Trophoblast cell (in vitro differentiated cells and primary cell): ENCODE measurements at regions not wholly inside any gene's neighbourhood (a gene's known extent, or its start where the extent isn't known, plus 50 kb on each side); places are given as distances from the start of the nearest gene placed in this dataset.

Source experiments
- DNase-seq, 2 donors: peaks; one replicate each; pipeline ENCODE4 v3.0.0-alpha.2; 2016
- H2AFZ ChIP-seq: 2 replicates; pipeline ENCODE4 v1.6.1; 2013; ENCODE audit warnings: low read length, moderate library complexity, mild to moderate bottlenecking; ENCODE audit not compliant: insufficient read depth, poor library complexity
- H2AK5ac ChIP-seq: 2 replicates; pipeline ENCODE4 v1.6.1; 2013; ENCODE audit warnings: mild to moderate bottlenecking, low read length
- H2BK120ac ChIP-seq: 2 replicates; pipeline ENCODE4 v1.6.1; 2013; ENCODE audit warnings: low read length, mild to moderate bottlenecking, moderate library complexity; ENCODE audit not compliant: insufficient read depth, poor library complexity
- H2BK12ac ChIP-seq: 2 replicates; pipeline ENCODE4 v1.6.1; 2013; ENCODE audit warnings: mild to moderate bottlenecking, low read length, moderate library complexity
- H2BK5ac ChIP-seq: 2 replicates; pipeline ENCODE4 v1.6.1; 2013; ENCODE audit warnings: low read length, low read depth, moderate library complexity, mild to moderate bottlenecking; ENCODE audit not compliant: poor library complexity
- H3K14ac ChIP-seq: 2 replicates; pipeline ENCODE4 v1.6.1; 2013; ENCODE audit warnings: mild to moderate bottlenecking, low read length
- H3K18ac ChIP-seq: 2 replicates; pipeline ENCODE4 v1.6.1; 2013; ENCODE audit warnings: mild to moderate bottlenecking, low read length
- H3K23ac ChIP-seq: 2 replicates; pipeline ENCODE4 v1.6.1; 2013; ENCODE audit warnings: low read length
- H3K27ac ChIP-seq: 2 replicates; pipeline ENCODE4 v1.5.1; 2013; ENCODE audit warnings: low read depth, mild to moderate bottlenecking, inconsistent platforms, low read length, moderate library complexity
- H3K27me3 ChIP-seq: 2 replicates; pipeline ENCODE4 v1.6.1; 2013; ENCODE audit warnings: inconsistent platforms, mild to moderate bottlenecking, low read length, moderate library complexity; ENCODE audit not compliant: insufficient read depth
- H3K36me3 ChIP-seq, 2 experiments: 1 replicate in 1 of 2; 2 replicates in 1 of 2; pipeline ENCODE4 v1.6.1; 2013; ENCODE audit warnings: low read length in 2 of 2, mild to moderate bottlenecking in 2 of 2, moderate library complexity in 1 of 2; ENCODE audit not compliant: insufficient read depth in 2 of 2, control insufficient read depth in 1 of 2
- H3K4ac ChIP-seq: 2 replicates; pipeline ENCODE4 v1.6.1; 2013; ENCODE audit warnings: low read depth, mild to moderate bottlenecking, low read length, moderate library complexity
- H3K4me1 ChIP-seq, 2 experiments: 1 replicate in 1 of 2; 2 replicates in 1 of 2; pipeline ENCODE4 v1.6.1; 2013; ENCODE audit warnings: low read length in 2 of 2, mild to moderate bottlenecking in 2 of 2, moderate library complexity in 1 of 2; ENCODE audit not compliant: insufficient read depth in 2 of 2, control insufficient read depth in 1 of 2
- H3K4me2 ChIP-seq: 2 replicates; pipeline ENCODE4 v1.6.1; 2013; ENCODE audit warnings: inconsistent platforms, mild to moderate bottlenecking, low read length, moderate library complexity
- H3K4me3 ChIP-seq: 2 replicates; pipeline ENCODE4 v1.5.1; 2013; ENCODE audit warnings: mild to moderate bottlenecking, low read depth, low read length, inconsistent platforms
- H3K79me1 ChIP-seq: one replicate; pipeline ENCODE4 v1.6.1; 2013; ENCODE audit warnings: low read length
- H3K79me2 ChIP-seq: 2 replicates; pipeline ENCODE4 v1.6.1; 2013; ENCODE audit warnings: low read length, mild to moderate bottlenecking; ENCODE audit not compliant: control insufficient read depth, insufficient read depth, poor library complexity
- H3K9ac ChIP-seq: 2 replicates; pipeline ENCODE4 v1.6.1; 2013; ENCODE audit warnings: mild to moderate bottlenecking, low read length
- H3K9me3 ChIP-seq: 2 replicates; pipeline ENCODE4 v1.6.1; 2013; ENCODE audit warnings: low read depth, mild to moderate bottlenecking, control low read depth, inconsistent platforms, low read length; ENCODE audit not compliant: insufficient read depth
- H4K12ac ChIP-seq: 2 replicates; pipeline ENCODE4 v1.6.1; 2013; ENCODE audit warnings: low read depth, mild to moderate bottlenecking, low read length, moderate library complexity
- H4K8ac ChIP-seq: 2 replicates; pipeline ENCODE4 v1.6.1; 2013; ENCODE audit warnings: low read depth, mild to moderate bottlenecking, low read length, moderate library complexity
- H4K91ac ChIP-seq: one replicate; pipeline ENCODE4 v1.6.1; 2013; ENCODE audit warnings: low read depth, mild to moderate bottlenecking, low read length, moderate library complexity
- WGBS: extraction: QIAGEN DNeasy Blood & Tissue Kit; methylation state at CpG from one replicate; pipeline ENCODE4 v1.1.7; 2013; ENCODE audit warnings: missing lambda C conversion rate; ENCODE audit not compliant: insufficient read length, insufficient coverage; ENCODE audit errors: extremely low coverage; 5-methylcytosine and 5-hydroxymethylcytosine counted together

DNA sequence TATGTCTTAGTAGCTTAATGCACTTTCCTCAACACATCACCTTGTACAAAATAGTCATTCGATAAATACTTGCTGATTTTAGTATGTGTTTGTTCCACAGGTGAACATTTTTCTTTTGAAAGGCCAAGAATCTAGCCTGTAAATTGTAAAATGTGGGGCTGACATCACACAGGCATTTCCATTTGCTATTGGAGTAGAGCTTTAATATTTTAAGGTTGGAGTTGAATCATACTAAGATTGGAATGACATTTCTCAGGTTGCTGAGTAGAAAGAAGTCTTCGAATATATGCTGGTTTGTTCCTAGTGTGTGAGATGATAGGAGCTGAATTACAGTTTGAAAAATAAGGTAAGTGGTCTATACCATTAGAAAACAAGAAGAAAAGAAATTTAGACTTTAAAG, 112.3 kb upstream of the FRY start:
- no peak overlapping the region for H3K18ac ChIP-seq
- H4K8ac ChIP-seq: no peak overlapping the region
- no peak overlapping the region for H2AFZ ChIP-seq
- no peak overlapping the region for H4K12ac ChIP-seq
- DNase-seq: peak in 1 of 2 donors; percentile 53
- H3K27ac ChIP-seq: no peak overlapping the region
- no peak overlapping the region for H3K4me3 ChIP-seq
- no peak overlapping the region for H2BK120ac ChIP-seq
- H3K36me3 ChIP-seq: no peaks in the 10 kb centered on the region
- H2AK5ac ChIP-seq: no peak overlapping the region
- no peaks in the 10 kb centered on the region for H3K27me3 ChIP-seq
- no peaks in the 10 kb centered on the region for H3K9me3 ChIP-seq
- no peak overlapping the region for H3K14ac ChIP-seq
- no peak overlapping the region for H3K4ac ChIP-seq
- H3K4me1 ChIP-seq: peaks cover 2 to 3% of the 10 kb centered on the region in 2 experiments
- H2BK12ac ChIP-seq: no peak overlapping the region
- no peak overlapping the region for H3K23ac ChIP-seq
- no peak overlapping the region for H3K4me2 ChIP-seq
- WGBS: no CpG with 5 or more reads among the region's 2 CpGs
- no peak overlapping the region for H2BK5ac ChIP-seq
- H3K79me1 ChIP-seq: no peaks in the 10 kb centered on the region
- H4K91ac ChIP-seq: no peak overlapping the region
- no peaks in the 10 kb centered on the region for H3K79me2 ChIP-seq
- H3K9ac ChIP-seq: no peak overlapping the region

DNA sequence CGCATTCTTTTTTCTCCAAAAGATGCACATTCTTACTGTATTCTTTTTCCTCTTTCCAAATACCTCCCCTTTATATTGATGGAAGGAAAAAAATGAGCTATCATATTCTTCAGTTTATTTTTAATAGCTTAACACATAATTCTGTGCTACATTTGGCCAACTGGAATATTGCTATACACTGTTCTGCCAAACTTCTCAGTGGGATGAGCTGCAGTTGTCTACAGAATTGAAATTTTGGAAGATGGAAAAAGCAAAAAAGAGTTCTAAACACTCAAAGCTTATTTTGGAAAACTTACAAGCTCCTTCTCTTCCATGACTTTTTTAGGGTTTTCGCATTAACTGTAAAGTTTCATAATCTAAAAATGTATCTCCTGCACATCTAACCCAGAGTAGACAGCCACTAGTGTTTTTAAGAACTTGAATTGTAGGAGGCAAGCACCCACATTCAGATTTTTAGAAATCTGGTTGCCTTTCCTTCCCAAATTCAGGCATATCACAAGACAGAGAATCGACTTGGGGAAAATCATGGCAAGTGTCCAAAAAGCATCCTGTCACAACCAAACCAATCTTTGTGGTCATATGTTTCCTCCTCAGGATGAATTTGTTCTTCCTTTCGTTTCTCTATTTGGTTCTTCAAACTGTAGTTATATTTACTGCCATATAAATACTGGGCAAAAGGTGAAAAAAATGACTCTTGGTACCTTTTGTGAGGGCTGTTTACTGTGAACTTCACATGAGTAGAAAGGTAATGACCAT, 111.4 kb upstream of the FRY start:
- Histone ChIP-seq H3K4ac (no peak overlapping the region), H4K8ac (no peak overlapping the region), H3K4me3 (no peak overlapping the region), H3K9me3 (no peaks in the 10 kb centered on the region), H4K91ac (no peak overlapping the region), H2BK120ac (no peak overlapping the region), H3K79me2 (no peaks in the 10 kb centered on the region), H3K4me2 (no peak overlapping the region), H3K18ac (no peak overlapping the region), H2BK12ac (no peak overlapping the region), H4K12ac (no peak overlapping the region), H3K36me3 (no peaks in the 10 kb centered on the region), H3K14ac (no peak overlapping the region), H2AK5ac (no peak overlapping the region), H3K4me1 (peaks cover 0 to 2% of the 10 kb centered on the region in 2 experiments), H3K27ac (no peak overlapping the region), H2BK5ac (no peak overlapping the region), H3K9ac (no peak overlapping the region), H3K27me3 (no peaks in the 10 kb centered on the region), H2AFZ (no peak overlapping the region), H3K23ac (no peak overlapping the region), H3K79me1 (no peaks in the 10 kb centered on the region)
- no peak for DNase-seq
- no CpG with 5 or more reads among the region's 4 CpGs for WGBS

DNA sequence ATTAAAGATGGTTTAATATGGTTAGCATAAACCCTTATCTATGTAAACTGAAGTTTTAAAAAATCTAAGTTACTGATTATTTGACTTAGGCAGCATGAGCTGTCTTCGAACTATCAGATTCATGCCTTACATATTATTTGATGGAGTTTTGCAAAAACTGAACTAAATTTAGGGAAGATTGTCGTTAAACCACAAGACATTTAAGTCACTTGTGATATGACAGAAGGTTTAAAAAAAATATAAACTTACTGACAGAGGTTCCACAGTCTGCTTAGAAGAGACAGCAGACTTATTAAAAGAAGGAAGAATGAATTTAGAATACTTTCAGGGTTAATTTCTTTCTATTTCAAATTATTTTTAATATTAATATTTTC, 110.9 kb upstream of the FRY start:
- H3K14ac ChIP-seq: no peak overlapping the region
- no peak overlapping the region for H3K4me2 ChIP-seq
- no peaks in the 10 kb centered on the region for H3K27me3 ChIP-seq
- no peak overlapping the region for H2BK120ac ChIP-seq
- DNase-seq: no peak
- no peak overlapping the region for H4K91ac ChIP-seq
- no peaks in the 10 kb centered on the region for H3K79me1 ChIP-seq
- H3K4me1 ChIP-seq: no peaks in the 10 kb centered on the region
- no peak overlapping the region for H3K18ac ChIP-seq
- H3K36me3 ChIP-seq: no peaks in the 10 kb centered on the region
- no peak overlapping the region for H3K9ac ChIP-seq
- no peak overlapping the region for H2BK5ac ChIP-seq
- no peak overlapping the region for H2AFZ ChIP-seq
- H4K12ac ChIP-seq: no peak overlapping the region
- no peaks in the 10 kb centered on the region for H3K9me3 ChIP-seq
- no peak overlapping the region for H3K4me3 ChIP-seq
- no peak overlapping the region for H3K23ac ChIP-seq
- no peak overlapping the region for H4K8ac ChIP-seq
- no CpG with 5 or more reads among the region's 2 CpGs for WGBS
- H3K4ac ChIP-seq: no peak overlapping the region
- no peak overlapping the region for H2BK12ac ChIP-seq
- H3K79me2 ChIP-seq: no peaks in the 10 kb centered on the region
- no peak overlapping the region for H3K27ac ChIP-seq
- H2AK5ac ChIP-seq: no peak overlapping the region

DNA sequence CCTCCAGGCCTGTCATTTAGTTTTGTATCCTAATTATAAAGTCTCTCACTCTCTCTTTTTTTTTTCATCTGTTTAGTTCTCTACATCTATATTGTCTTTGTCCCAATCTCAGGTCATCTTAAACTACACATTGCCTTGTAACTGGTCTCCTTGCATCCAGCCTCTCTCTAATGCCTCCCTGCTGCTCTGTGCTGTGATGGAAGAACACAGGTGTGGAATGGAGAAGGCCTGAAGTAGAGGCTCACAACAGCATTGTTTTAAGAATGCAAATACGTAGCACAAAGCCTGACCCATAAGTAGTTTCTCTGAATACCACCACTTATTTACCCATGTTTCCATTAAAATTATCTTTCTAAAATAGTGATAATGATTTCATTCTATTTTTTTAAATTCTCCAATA, 108.8 kb upstream of the FRY start:
- Histone ChIP-seq H3K36me3 (no peaks in the 10 kb centered on the region), H4K91ac (no peak overlapping the region), H2AFZ (no peak overlapping the region), H3K4me1 (peaks cover 0 to 4% of the 10 kb centered on the region in 2 experiments), H3K14ac (no peak overlapping the region), H4K8ac (no peak overlapping the region), H3K79me1 (no peaks in the 10 kb centered on the region), H3K4ac (no peak overlapping the region), H3K4me2 (no peak overlapping the region), H2BK12ac (no peak overlapping the region), H3K23ac (no peak overlapping the region), H3K79me2 (no peaks in the 10 kb centered on the region), H3K27me3 (no peaks in the 10 kb centered on the region), H2AK5ac (no peak overlapping the region), H2BK5ac (no peak overlapping the region), H3K18ac (no peak overlapping the region), H3K4me3 (no peak overlapping the region), H3K9ac (no peak overlapping the region), H2BK120ac (no peak overlapping the region), H3K27ac (no peak overlapping the region), H4K12ac (no peak overlapping the region), H3K9me3 (peaks cover 1% of the 10 kb centered on the region)
- WGBS: no CpG with 5 or more reads among the region's 1 CpG
- DNase-seq: no peak
